Vagina (tissue), 2 donors: ENCODE measurements at regions not wholly inside any gene's neighbourhood (a gene's known extent, or its start where the extent isn't known, plus 50 kb on each side); places are given as distances from the start of the nearest gene placed in this dataset.

Experiments
- DNase-seq, 2 donors: peaks; one replicate each; pipeline ENCODE4 v3.0.0-alpha.2; 2017; ENCODE audit errors: extremely low spot score in 2 of 2
- H3K27ac ChIP-seq: fragments of 200-600 bp; sonication (generic); one replicate; pipeline ENCODE4 v1.5.1; 2019
- H3K27me3 ChIP-seq: fragments of 200-600 bp; sonication (generic); one replicate; pipeline ENCODE4 v1.5.1; 2019
- H3K36me3 ChIP-seq, 2 donors: fragments of 200-600 bp; sonication (generic); one replicate each; pipeline ENCODE4 v1.5.1; 2017 to 2019
- H3K4me1 ChIP-seq: fragments of 200-600 bp; sonication (generic); one replicate; pipeline ENCODE4 v1.5.1; 2019
- H3K4me3 ChIP-seq, 2 donors: fragments of 200-600 bp; sonication (generic); 1 replicate in 1 of 2; 2 replicates in 1 of 2; pipeline ENCODE4 v1.5.1; 2016 to 2019
- H3K9me3 ChIP-seq: fragments of 200-600 bp; sonication (generic); one replicate; pipeline ENCODE4 v1.5.1; 2019
- POLR2A ChIP-seq, 2 donors: fragments of 450-650 bp; IDR thresholded peaks; one replicate each; pipeline ENCODE4 v1.6.1; 2017; ENCODE audit warnings: antibody characterized with exemption in 2 of 2, mild to moderate bottlenecking in 2 of 2, moderate library complexity in 2 of 2
- POLR2AphosphoS5 ChIP-seq, 2 donors: sonication (generic); formaldehyde crosslinking; IDR thresholded peaks; one replicate each; pipeline ENCODE4 v1.9.0; 2017; ENCODE audit warnings: antibody characterized with exemption in 2 of 2, mild to moderate bottlenecking in 2 of 2, low read depth in 1 of 2; ENCODE audit not compliant: insufficient read depth in 1 of 2
- intact Hi-C: fragments of 100-400 bp; cut with DNase I; formaldehyde crosslinking; loops from one replicate; pipeline ENCODE4 v1.15.1; 2023
- TF ChIP-seq, protein P1 (sequence below), 3 experiments: fragments of 450-650 bp in 2 of 3; fragments of 200-600 bp in 1 of 3; sonication (generic) in 1 of 3; IDR thresholded peaks; one replicate each; pipeline ENCODE4 v1.5.1; 2017 to 2019; ENCODE audit warnings: antibody characterized with exemption in 3 of 3, mild to moderate bottlenecking in 2 of 3, moderate library complexity in 2 of 3

DNA sequence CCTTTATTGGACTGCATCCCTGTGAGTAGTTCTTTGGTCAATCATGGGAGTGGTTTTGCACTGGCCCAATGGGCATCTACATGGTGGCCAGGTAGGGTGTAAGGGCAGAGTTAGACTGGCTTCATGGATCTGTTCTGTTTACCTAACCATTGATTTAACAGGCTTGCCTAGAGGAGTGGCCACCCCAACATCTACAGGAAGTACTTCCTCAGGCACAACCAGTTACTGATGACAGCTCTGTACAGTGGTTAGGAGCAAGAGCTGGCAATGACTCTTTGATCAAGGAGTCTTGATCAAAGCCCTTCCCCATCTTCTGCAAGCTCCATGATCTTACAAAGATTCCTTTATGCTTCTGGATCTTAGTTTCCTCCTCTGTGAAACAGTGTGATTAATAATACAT lies 140.9 kb upstream of the CYP1B1 start:
- Histone ChIP-seq H3K27me3 (no peaks in the 10 kb centered on the region), H3K27ac (no peak overlapping the region)
- TF ChIP-seq POLR2AphosphoS5 (IDR thresholded peaks at IDR 0.05; ENCODE audit: insufficient read depth in 1 of 2, low read depth in 1 of 2), result no peak
- TF ChIP-seq, protein P1, sequence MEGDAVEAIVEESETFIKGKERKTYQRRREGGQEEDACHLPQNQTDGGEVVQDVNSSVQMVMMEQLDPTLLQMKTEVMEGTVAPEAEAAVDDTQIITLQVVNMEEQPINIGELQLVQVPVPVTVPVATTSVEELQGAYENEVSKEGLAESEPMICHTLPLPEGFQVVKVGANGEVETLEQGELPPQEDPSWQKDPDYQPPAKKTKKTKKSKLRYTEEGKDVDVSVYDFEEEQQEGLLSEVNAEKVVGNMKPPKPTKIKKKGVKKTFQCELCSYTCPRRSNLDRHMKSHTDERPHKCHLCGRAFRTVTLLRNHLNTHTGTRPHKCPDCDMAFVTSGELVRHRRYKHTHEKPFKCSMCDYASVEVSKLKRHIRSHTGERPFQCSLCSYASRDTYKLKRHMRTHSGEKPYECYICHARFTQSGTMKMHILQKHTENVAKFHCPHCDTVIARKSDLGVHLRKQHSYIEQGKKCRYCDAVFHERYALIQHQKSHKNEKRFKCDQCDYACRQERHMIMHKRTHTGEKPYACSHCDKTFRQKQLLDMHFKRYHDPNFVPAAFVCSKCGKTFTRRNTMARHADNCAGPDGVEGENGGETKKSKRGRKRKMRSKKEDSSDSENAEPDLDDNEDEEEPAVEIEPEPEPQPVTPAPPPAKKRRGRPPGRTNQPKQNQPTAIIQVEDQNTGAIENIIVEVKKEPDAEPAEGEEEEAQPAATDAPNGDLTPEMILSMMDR (IDR thresholded peaks at IDR 0.05), result no peak
- TF ChIP-seq POLR2A (IDR thresholded peaks at IDR 0.05), result no peak

DNA sequence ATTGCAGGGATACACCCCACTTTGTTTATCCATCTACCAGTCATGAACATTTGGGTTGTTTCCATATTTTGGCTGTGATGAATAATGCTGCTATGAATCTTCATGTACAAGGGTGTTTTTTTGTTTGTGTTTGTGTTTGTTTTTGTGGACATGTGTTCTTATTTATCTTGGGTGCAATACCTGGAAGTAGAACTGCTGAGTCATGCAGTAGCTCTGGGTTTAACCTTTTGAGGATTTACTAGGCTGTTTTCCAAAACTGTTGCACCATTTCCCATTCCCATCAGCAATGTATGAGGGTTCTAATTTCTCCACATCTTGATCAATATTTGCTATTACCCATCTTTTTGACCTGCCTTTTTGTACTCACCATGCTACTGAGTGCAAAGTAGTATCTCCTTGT lies 140.0 kb upstream of the CYP1B1 start:
- intact Hi-C loops, result no loop called here

More for the DNA sequence above, 140.9 kb upstream of the CYP1B1 start:
- Histone ChIP-seq H3K4me3 (no peak overlapping the region), H3K4me1 (peaks cover 9% of the 10 kb centered on the region), H3K9me3 (no peaks in the 10 kb centered on the region), H3K36me3 (no peaks in the 10 kb centered on the region)
- DNase-seq, result no peak
- intact Hi-C loops, result no loop called here

DNA sequence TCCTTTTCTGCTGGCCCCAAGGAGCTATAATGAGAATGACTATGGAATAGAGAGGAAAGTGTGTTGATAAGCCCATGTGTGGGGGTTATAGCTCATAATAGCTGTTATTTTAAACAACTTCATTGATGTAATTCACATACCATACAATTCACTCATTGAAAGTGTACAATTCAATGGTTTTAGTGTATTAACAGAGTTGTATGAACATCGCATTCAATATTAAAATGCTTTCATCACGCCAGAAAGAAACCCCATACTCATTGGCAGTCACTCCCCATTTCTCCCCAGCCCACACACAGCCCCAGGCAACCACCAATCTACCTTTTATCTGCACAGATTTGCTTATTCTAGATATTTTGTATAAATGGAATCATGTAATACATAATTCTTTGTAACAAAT lies 139.6 kb upstream of the CYP1B1 start:
- H3K9me3 ChIP-seq, result no peaks in the 10 kb centered on the region
- no peak overlapping the region for H3K27ac ChIP-seq
- TF ChIP-seq POLR2AphosphoS5 (IDR thresholded peaks at IDR 0.05; ENCODE audit: insufficient read depth in 1 of 2, low read depth in 1 of 2), result no peak
- TF ChIP-seq, protein P1 (IDR thresholded peaks at IDR 0.05), result no peak
- TF ChIP-seq POLR2A (IDR thresholded peaks at IDR 0.05), result no peak
- peaks cover 9% of the 10 kb centered on the region for H3K4me1 ChIP-seq
- no peaks in the 10 kb centered on the region for H3K27me3 ChIP-seq
- DNase-seq, result no peak
- H3K4me3 ChIP-seq, result no peak overlapping the region
- H3K36me3 ChIP-seq, result no peaks in the 10 kb centered on the region
- intact Hi-C loops, result no loop called here

More for the DNA sequence above, 140.0 kb upstream of the CYP1B1 start:
- Histone ChIP-seq H3K27ac (no peak overlapping the region), H3K4me1 (peaks cover 9% of the 10 kb centered on the region), H3K36me3 (no peaks in the 10 kb centered on the region), H3K4me3 (no peak overlapping the region), H3K9me3 (no peaks in the 10 kb centered on the region), H3K27me3 (no peaks in the 10 kb centered on the region)
- no peak for DNase-seq
- TF ChIP-seq POLR2AphosphoS5 (IDR thresholded peaks at IDR 0.05; ENCODE audit: insufficient read depth in 1 of 2, low read depth in 1 of 2) (no peak), POLR2A (IDR thresholded peaks at IDR 0.05) (no peak)
- TF ChIP-seq, protein P1 (IDR thresholded peaks at IDR 0.05), result no peak

DNA sequence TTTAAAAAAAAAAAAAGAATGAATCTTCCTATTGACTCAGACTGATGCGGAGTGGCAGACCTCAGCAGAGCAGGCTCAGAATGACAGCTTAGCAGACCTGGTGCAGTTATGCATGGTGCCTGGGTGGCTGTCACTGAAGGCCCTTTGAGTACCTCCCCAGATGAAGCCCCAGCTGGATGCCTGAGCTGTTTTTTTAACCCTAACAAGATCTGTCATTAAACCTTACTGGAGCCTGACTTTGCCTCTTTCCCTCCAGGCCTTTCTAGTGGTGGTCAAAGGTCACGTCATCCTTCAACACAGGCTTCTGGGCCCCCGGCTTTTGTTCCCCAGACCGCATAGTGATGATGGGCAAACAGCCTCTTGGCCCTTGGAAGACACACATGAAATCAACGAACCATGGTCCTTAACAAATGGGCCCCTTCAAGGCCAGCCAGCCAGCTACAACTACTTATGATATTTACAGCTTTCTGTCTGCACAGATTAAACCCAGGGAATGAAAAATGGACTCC lies 138.3 kb upstream of the CYP1B1 start:
- no peak for TF ChIP-seq POLR2AphosphoS5 (IDR thresholded peaks at IDR 0.05; ENCODE audit: insufficient read depth in 1 of 2, low read depth in 1 of 2)
- TF ChIP-seq, protein P1 (IDR thresholded peaks at IDR 0.05), result no peak
- TF ChIP-seq POLR2A (IDR thresholded peaks at IDR 0.05), result no peak
- Histone ChIP-seq H3K4me1 (peaks cover 9% of the 10 kb centered on the region), H3K9me3 (no peaks in the 10 kb centered on the region), H3K27me3 (no peaks in the 10 kb centered on the region), H3K36me3 (no peaks in the 10 kb centered on the region), H3K4me3 (no peak overlapping the region), H3K27ac (no peak overlapping the region)
- DNase-seq, result no peak
- intact Hi-C loops, result no loop called here

DNA sequence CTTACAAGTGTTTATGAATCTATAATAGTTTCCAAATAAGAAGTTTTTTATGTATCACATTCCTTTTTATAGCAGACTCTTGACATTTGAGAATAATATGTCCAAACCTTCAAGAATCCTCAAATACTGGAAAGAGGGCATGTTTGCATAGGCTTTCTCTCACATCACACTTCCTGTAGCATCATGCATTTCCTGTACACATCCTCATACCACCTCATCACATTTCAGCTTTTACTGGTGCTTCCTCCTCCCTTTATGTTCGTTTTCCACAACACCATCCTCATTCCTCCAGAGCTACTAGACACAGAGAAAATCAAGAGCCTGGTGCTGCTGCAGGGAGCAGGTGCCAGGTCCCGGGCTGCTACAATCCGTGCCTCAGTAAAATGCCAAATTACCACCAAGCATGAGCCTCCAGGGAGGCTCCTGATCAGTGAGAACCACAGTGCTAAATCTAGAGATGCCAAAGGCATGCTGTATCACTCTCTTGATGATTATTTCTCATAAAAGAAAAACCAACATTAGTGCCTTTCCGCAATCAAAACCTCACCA lies 137.7 kb upstream of the CYP1B1 start:
- intact Hi-C loops, result no loop called here
- Histone ChIP-seq H3K4me1 (peaks cover 6% of the 10 kb centered on the region), H3K9me3 (no peaks in the 10 kb centered on the region), H3K27me3 (no peaks in the 10 kb centered on the region), H3K36me3 (no peaks in the 10 kb centered on the region), H3K27ac (no peak overlapping the region), H3K4me3 (no peak overlapping the region)
- TF ChIP-seq, protein P1 (IDR thresholded peaks at IDR 0.05), result no peak
- TF ChIP-seq POLR2A (IDR thresholded peaks at IDR 0.05) (no peak), POLR2AphosphoS5 (IDR thresholded peaks at IDR 0.05; ENCODE audit: insufficient read depth in 1 of 2, low read depth in 1 of 2) (no peak)
- DNase-seq, result no peak
